IMR-90 (cell line): ENCODE measurements at regions not wholly inside any gene's neighbourhood (a gene's known extent, or its start where the extent isn't known, plus 50 kb on each side); places are given as distances from the start of the nearest gene placed in this dataset.
"Not testable (repeated sequence)": the region's sequence is repeated elsewhere in the genome, so short reads cannot be mapped to it uniquely, and the experiment has no call there.

Experiments
- ATAC-seq: fragments of 200-7000 bp; cut with Tn5 transposase; 2 replicates; pipeline ENCODE4 v1.9.1; 2020; ENCODE audit warnings: low read depth, mild to moderate bottlenecking, moderate library complexity
- BruUV-seq: library from RNA; stranded (reverse); fragments of 400-500 nt; replicated peaks from 2 replicates; lab custom pipeline; 2021; lab: Mats Ljungman, UMichigan
- CTCF ChIA-PET: fragments of 300-600 bp; formaldehyde crosslinking; extraction: SDS; loops from one replicate; lab custom pipeline; 2021; ENCODE audit warnings: antibody characterized with exemption; lab: Yijun Ruan, JAX
- POLR2A ChIA-PET: fragments of 300-600 bp; sonication (Branson Sonifier 250); formaldehyde crosslinking; loops from one replicate; lab custom pipeline; 2022; ENCODE audit warnings: antibody characterized with exemption; ENCODE audit not compliant: unreplicated experiment; lab: Charles Lee
- DNase-seq: peaks from one replicate; pipeline ENCODE4 v3.0.0; 2013
- H2AFZ ChIP-seq: replicated peaks from 2 replicates; pipeline ENCODE3; 2013; ENCODE audit warnings: low read length, mild to moderate bottlenecking; ENCODE audit not compliant: poor library complexity
- H2AK5ac ChIP-seq: 2 replicates; pipeline ENCODE4 v1.6.1; 2013; ENCODE audit warnings: low read depth, low read length, inconsistent platforms
- H2AK9ac ChIP-seq: replicated peaks from 2 replicates; pipeline ENCODE3; 2013; ENCODE audit warnings: mild to moderate bottlenecking, low read depth, low read length, moderate library complexity; ENCODE audit not compliant: poor library complexity
- H2BK120ac ChIP-seq: 2 replicates; pipeline ENCODE4 v1.6.1; 2013; ENCODE audit warnings: low read depth, low read length, inconsistent platforms
- H2BK15ac ChIP-seq: 3 replicates; pipeline ENCODE4 v1.6.1; 2013; ENCODE audit warnings: low read depth, low read length, inconsistent platforms
- H2BK20ac ChIP-seq: 2 replicates; pipeline ENCODE4 v1.6.1; 2013; ENCODE audit warnings: low read depth, mild to moderate bottlenecking, inconsistent platforms, low read length, moderate library complexity
- H2BK5ac ChIP-seq: 2 replicates; pipeline ENCODE4 v1.6.1; 2013; ENCODE audit warnings: mild to moderate bottlenecking, low read depth, low read length, inconsistent platforms; ENCODE audit not compliant: poor library complexity, severe bottlenecking
- H3K14ac ChIP-seq: replicated peaks from 2 replicates; pipeline ENCODE4 v1.6.1; 2013; ENCODE audit warnings: low read depth, low read length, inconsistent platforms
- H3K18ac ChIP-seq: 2 replicates; pipeline ENCODE4 v1.6.1; 2013; ENCODE audit warnings: low read depth, low read length, control low read depth
- H3K23ac ChIP-seq: 2 replicates; pipeline ENCODE4 v1.6.1; 2013; ENCODE audit warnings: low read depth, low read length, inconsistent platforms
- H3K27ac ChIP-seq: 2 replicates; pipeline ENCODE4 v1.5.1; 2013; ENCODE audit warnings: mild to moderate bottlenecking, control low read depth, low read length; ENCODE audit not compliant: insufficient read depth
- H3K27me3 ChIP-seq: 2 replicates; pipeline ENCODE4 v1.6.1; 2013; ENCODE audit warnings: low read length; ENCODE audit not compliant: control insufficient read depth, insufficient read depth
- H3K36me3 ChIP-seq: 2 replicates; pipeline ENCODE4 v1.6.1; 2013; ENCODE audit warnings: low read length, mixed read lengths; ENCODE audit not compliant: control insufficient read depth, insufficient read depth
- H3K4ac ChIP-seq: 2 replicates; pipeline ENCODE4 v1.6.1; 2013; ENCODE audit warnings: low read depth, low read length, inconsistent platforms
- H3K4me1 ChIP-seq: 2 replicates; pipeline ENCODE4 v1.6.1; 2013; ENCODE audit warnings: low read length, mixed read lengths; ENCODE audit not compliant: control insufficient read depth, insufficient read depth
- H3K4me2 ChIP-seq: 2 replicates; pipeline ENCODE4 v1.6.1; 2013; ENCODE audit warnings: low read depth, mild to moderate bottlenecking, control low read depth, low read length, moderate library complexity
- H3K4me3 ChIP-seq: 2 replicates; pipeline ENCODE4 v1.5.1; 2013; ENCODE audit warnings: low read depth, mild to moderate bottlenecking, control low read depth, low read length, moderate library complexity; ENCODE audit not compliant: insufficient read depth
- H3K56ac ChIP-seq: 2 replicates; pipeline ENCODE4 v1.6.1; 2013; ENCODE audit warnings: low read length, inconsistent platforms; ENCODE audit not compliant: insufficient read depth; ENCODE audit errors: extremely low read depth
- H3K79me1 ChIP-seq, 2 experiments: 2 replicates each; pipeline ENCODE4 v1.6.1; 2013; ENCODE audit warnings: low read length in 2 of 2, inconsistent platforms in 1 of 2, low read depth in 1 of 2
- H3K9ac ChIP-seq: 2 replicates; pipeline ENCODE4 v1.6.1; 2013; ENCODE audit warnings: low read depth, low read length, control low read depth
- H3K9me1 ChIP-seq: 2 replicates; pipeline ENCODE4 v1.6.1; 2013; ENCODE audit warnings: low read length, inconsistent platforms; ENCODE audit not compliant: insufficient read depth
- H3K9me3 ChIP-seq: 2 replicates; pipeline ENCODE4 v1.6.1; 2013; ENCODE audit warnings: low read length; ENCODE audit not compliant: control insufficient read depth, insufficient read depth
- H4K20me1 ChIP-seq: 2 replicates; pipeline ENCODE4 v1.6.1; 2013; ENCODE audit warnings: low read length, inconsistent platforms; ENCODE audit not compliant: insufficient read depth
- H4K5ac ChIP-seq: 2 replicates; pipeline ENCODE4 v1.6.1; 2013; ENCODE audit warnings: mild to moderate bottlenecking, low read depth, low read length, control low read depth
- H4K8ac ChIP-seq, 2 experiments: 2 replicates each; pipeline ENCODE4 v1.6.1; 2013; ENCODE audit warnings: low read depth in 2 of 2, low read length in 2 of 2, control low read depth in 1 of 2, inconsistent platforms in 1 of 2
- H4K91ac ChIP-seq: 2 replicates; pipeline ENCODE4 v1.6.1; 2013; ENCODE audit warnings: low read depth, low read length, inconsistent platforms; ENCODE audit not compliant: insufficient read depth
- WGBS, 2 experiments: methylation state at CpG; one replicate each; pipeline versions ENCODE4 v1.1.5 to v1.1.7; 2013; ENCODE audit warnings: missing lambda C conversion rate in 2 of 2; ENCODE audit not compliant: insufficient read length in 1 of 2; ENCODE audit errors: extremely low coverage in 2 of 2; 5-methylcytosine and 5-hydroxymethylcytosine counted together
- dilution Hi-C: fragments of 300-500 bp; cut with HindIII; formaldehyde crosslinking; loops from one replicate; pipeline ENCODE4 v1.14.3; 2018; ENCODE audit warnings: low sequenced_read_pairs; ENCODE audit not compliant: unreplicated experiment
- in situ Hi-C: fragments of 300-500 bp; cut with MboI; formaldehyde crosslinking; loops from 3 replicates; pipeline ENCODE4 v1.14.3; 2019; ENCODE audit warnings: low sequenced_read_pairs, inconsistent platforms, mixed read lengths
- intact Hi-C: fragments of 100-400 bp; cut with micrococcal nuclease; formaldehyde crosslinking; loops from 2 replicates; pipeline ENCODE4 v1.10.0; 2022

GRCh38 chr20:43350694-43351093, 107.0 kb upstream of the SRSF6 start:
- dilution Hi-C loops, H2AK5ac ChIP-seq, H3K9me1 ChIP-seq, H2BK15ac ChIP-seq, DNase-seq, H2BK20ac ChIP-seq, in situ Hi-C loops, H3K27ac ChIP-seq, H3K79me1 ChIP-seq, H2AK9ac ChIP-seq, H3K27me3 ChIP-seq, H3K18ac ChIP-seq, BruUV-seq, H4K20me1 ChIP-seq, H3K23ac ChIP-seq, H3K14ac ChIP-seq, H3K4ac ChIP-seq, H4K91ac ChIP-seq, POLR2A ChIA-PET, H3K9ac ChIP-seq, H4K8ac ChIP-seq, intact Hi-C loops, ATAC-seq, H3K4me1 ChIP-seq, H3K36me3 ChIP-seq, H3K56ac ChIP-seq, H2BK120ac ChIP-seq, H3K4me3 ChIP-seq, H3K4me2 ChIP-seq, H2AFZ ChIP-seq, H2BK5ac ChIP-seq, H3K9me3 ChIP-seq, H4K5ac ChIP-seq, CTCF ChIA-PET: not testable (repeated sequence)
- WGBS, 2 experiments: no CpG with 5 or more reads among the region's 3 CpGs
